D721Med (cell line): ENCODE measurements at regions not wholly inside any gene's neighbourhood (a gene's known extent, or its start where the extent isn't known, plus 50 kb on each side); places are given as distances from the start of the nearest gene placed in this dataset.
"Not testable (repeated sequence)": the region's sequence is repeated elsewhere in the genome, so short reads cannot be mapped to it uniquely, and the experiment has no call there.

ENCODE experiments used
- DNase-seq: peaks from one replicate; pipeline ENCODE4 v3.0.0; 2011; ENCODE audit warnings: low spot score; ENCODE audit not compliant: insufficient read length
- FAIRE-seq: peaks from 2 replicates; lab custom pipeline; 2011; peaks lifted over from hg19 to GRCh38; lab: Jason Lieb, UNC
- TF ChIP-seq, protein P1 (sequence below): IDR thresholded peaks from 2 replicates; pipeline ENCODE4 v1.5.1; 2012; ENCODE audit warnings: mild to moderate bottlenecking, control low read depth; ENCODE audit not compliant: insufficient read depth; ENCODE audit errors: missing control alignments

DNA sequence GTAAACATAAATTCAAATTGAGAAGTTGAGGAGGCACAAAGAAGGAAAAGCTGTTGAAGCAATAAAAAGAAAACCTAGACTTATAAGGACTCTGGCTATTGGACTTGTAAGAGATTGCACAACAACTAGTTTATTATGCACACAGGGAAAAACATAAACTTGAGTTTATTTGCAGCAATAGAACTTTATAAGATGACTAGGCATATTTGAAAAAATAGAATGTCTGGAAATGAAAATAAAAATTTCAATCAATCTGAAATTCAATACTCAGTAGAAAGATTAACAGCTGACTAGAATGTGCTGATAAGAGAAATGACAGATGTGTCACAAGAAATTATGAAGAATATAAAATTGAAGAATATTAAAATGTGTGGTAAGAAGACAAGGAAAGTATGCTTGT, 505.4 kb upstream of the ZP4 start:
- TF ChIP-seq, protein P1, sequence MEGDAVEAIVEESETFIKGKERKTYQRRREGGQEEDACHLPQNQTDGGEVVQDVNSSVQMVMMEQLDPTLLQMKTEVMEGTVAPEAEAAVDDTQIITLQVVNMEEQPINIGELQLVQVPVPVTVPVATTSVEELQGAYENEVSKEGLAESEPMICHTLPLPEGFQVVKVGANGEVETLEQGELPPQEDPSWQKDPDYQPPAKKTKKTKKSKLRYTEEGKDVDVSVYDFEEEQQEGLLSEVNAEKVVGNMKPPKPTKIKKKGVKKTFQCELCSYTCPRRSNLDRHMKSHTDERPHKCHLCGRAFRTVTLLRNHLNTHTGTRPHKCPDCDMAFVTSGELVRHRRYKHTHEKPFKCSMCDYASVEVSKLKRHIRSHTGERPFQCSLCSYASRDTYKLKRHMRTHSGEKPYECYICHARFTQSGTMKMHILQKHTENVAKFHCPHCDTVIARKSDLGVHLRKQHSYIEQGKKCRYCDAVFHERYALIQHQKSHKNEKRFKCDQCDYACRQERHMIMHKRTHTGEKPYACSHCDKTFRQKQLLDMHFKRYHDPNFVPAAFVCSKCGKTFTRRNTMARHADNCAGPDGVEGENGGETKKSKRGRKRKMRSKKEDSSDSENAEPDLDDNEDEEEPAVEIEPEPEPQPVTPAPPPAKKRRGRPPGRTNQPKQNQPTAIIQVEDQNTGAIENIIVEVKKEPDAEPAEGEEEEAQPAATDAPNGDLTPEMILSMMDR = no peak
- DNase-seq (no peak), FAIRE-seq (peak; percentile 48)

DNA sequence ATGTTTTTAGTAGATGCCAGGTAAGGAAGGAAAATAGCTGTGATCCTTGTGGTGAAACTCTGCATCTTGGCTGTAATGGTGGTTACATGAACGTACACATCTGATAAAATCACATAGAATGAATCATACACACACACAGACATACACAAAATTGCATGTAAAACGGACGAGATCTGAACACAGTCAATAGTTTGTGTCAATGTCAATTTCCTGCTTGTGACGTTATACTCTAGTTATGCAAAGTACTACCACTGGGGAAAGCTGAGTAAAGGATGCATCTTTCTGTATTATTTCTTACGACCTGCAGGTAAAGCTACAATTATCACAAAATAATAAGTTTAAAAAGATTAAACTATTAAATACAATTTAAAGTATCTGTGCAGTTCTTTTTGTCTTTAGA, 493.7 kb upstream of the ZP4 start:
- DNase-seq = no peak
- FAIRE-seq = peak; percentile 87
- TF ChIP-seq, protein P1 = no peak

DNA sequence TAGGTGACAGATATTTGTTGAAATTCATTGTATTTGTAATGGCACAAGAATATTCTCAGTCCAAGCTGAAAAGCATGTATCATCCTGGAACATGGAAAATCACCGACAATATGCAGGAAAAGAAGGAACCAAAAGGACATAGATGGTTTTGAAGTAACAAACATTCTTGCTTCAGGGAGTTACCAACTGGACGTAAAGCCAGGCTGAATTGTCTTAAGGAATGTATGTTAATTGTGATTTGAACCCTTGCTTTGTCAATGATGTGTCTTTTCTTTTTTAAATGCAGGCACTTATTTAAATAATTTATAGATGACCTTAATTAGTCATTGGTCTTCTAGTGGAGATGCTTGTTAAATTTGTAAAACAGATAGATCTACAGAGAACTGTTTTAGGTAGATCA, 489.4 kb upstream of the ZP4 start:
- TF ChIP-seq, protein P1 = no peak
- FAIRE-seq (peak; percentile 92), DNase-seq (no peak)

DNA sequence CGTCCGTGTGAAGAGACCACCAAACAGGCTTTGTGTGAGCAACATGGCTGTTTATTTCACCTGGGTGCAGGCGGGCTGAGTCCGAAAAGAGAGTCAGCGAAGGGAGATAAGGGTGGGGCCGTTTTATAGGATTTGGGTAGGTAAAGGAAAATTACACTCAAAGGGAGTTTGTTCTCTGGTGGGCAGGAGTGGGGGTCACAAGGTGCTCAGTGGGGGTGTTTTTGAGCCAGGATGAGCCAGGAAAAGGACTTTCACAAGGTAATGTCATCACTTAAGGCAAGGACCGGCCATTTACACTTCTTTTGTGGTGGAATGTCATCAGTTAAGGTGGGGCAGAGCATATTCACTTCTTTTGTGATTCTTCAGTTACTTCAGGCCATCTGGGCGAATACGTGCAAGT, 488.7 kb upstream of the ZP4 start:
- not testable (repeated sequence) for FAIRE-seq

GRCh38 chr1:238377280-238377919, 486.7 kb upstream of the ZP4 start:
- DNase-seq (no peak), FAIRE-seq (peak; percentile 76)
- TF ChIP-seq, protein P1 = no peak

More for the DNA sequence above, 488.7 kb upstream of the ZP4 start:
- DNase-seq = not testable (repeated sequence)

DNA sequence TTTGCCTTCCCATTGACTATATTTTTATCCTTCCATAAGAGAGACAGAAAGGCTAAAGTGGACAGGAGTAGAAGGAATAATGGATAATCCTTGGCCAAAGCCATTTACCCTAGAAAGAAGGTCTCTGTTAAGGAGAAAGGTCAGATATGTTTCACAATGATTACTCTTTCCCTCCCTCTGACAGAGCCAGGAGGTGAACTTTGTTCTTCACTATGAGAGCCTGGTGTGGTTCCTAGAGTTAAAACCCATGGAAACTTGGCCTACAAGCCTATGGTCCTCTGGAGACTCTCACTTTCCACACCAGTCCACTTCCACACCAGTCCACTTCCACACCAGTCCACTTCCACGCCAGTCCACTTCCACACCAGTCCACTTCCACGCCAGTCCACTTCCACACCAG, 479.9 kb upstream of the ZP4 start:
- DNase-seq (no peak), FAIRE-seq (no peak)
- TF ChIP-seq, protein P1 = no peak

- DNase-seq (no peak), FAIRE-seq (no peak)
- TF ChIP-seq, protein P1 = no peak
These were observed 473.6 kb upstream of the ZP4 start for GRCh38 chr1:238364214-238364892.
